ENCODE measurements at regions not wholly inside any gene's neighbourhood (a gene's known extent, or its start where the extent isn't known, plus 50 kb on each side); places are given as distances from the start of the nearest gene placed in this dataset.

DNA sequence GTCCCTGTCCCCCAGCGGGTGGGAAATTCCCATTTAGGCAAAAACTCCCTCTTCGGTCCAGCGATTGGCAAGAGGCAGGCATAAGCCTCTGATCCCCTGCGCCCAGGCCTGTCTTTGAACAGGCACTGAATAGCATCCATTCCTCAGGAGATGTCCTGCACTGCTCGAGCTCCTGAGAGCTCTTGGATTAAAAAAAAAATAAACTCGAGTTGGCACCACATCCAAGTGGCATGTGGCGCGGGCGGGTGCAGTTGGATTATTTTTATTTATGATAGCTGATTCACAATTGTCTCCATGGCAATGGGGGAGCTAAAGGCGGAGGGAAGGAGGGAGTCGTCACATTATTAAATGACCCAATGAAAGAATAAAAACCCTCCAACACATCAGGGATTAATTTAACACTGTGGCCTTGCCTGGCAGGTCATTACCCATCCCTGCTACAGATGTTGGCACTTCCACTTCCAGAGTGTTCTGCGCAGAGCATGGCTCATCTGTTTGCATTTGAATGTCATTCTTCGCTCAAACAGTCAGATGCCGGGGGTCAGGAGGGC lies 207.2 kb downstream of the AACS start:
- no peaks in the 10 kb centered on the region for H3K27me3 ChIP-seq (ENCODE audit: control insufficient read depth, insufficient read depth, low read length)
- DNase-seq (no peak), ATAC-seq (no peak)
- Mint-ChIP-seq H3K4me1 (no peaks in the 10 kb centered on the region), H3K27ac (no peak overlapping the region), H3K4me3 (no peak overlapping the region), H3K36me3 (no peaks in the 10 kb centered on the region), H3K27me3 (ENCODE audit: low read depth in 2 of 2) (peaks cover 10 to 11% of the 10 kb centered on the region in 2 donors), H3K9me3 (no peaks in the 10 kb centered on the region)
- H3K27ac ChIP-seq (ENCODE audit: low read length) = no peak overlapping the region
- 87% methylated on average over 14 of the region's 14 CpGs for WGBS (ENCODE audit: insufficient coverage)
- no peaks in the 10 kb centered on the region for H3K9me3 ChIP-seq (ENCODE audit: control insufficient read depth, insufficient read depth, low read length)
- no peak overlapping the region for H3K4me3 ChIP-seq (ENCODE audit: low read length)
- TF ChIP-seq, protein P1, sequence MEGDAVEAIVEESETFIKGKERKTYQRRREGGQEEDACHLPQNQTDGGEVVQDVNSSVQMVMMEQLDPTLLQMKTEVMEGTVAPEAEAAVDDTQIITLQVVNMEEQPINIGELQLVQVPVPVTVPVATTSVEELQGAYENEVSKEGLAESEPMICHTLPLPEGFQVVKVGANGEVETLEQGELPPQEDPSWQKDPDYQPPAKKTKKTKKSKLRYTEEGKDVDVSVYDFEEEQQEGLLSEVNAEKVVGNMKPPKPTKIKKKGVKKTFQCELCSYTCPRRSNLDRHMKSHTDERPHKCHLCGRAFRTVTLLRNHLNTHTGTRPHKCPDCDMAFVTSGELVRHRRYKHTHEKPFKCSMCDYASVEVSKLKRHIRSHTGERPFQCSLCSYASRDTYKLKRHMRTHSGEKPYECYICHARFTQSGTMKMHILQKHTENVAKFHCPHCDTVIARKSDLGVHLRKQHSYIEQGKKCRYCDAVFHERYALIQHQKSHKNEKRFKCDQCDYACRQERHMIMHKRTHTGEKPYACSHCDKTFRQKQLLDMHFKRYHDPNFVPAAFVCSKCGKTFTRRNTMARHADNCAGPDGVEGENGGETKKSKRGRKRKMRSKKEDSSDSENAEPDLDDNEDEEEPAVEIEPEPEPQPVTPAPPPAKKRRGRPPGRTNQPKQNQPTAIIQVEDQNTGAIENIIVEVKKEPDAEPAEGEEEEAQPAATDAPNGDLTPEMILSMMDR (IDR thresholded peaks at IDR 0.05) = no peak
- H3K4me1 ChIP-seq (ENCODE audit: control insufficient read depth, insufficient read depth, low read length) = no peaks in the 10 kb centered on the region
- no peaks in the 10 kb centered on the region for H3K36me3 ChIP-seq (ENCODE audit: control insufficient read depth, insufficient read depth, low read length)
- intact Hi-C loops (cut with micrococcal nuclease) = no loop called here

DNA sequence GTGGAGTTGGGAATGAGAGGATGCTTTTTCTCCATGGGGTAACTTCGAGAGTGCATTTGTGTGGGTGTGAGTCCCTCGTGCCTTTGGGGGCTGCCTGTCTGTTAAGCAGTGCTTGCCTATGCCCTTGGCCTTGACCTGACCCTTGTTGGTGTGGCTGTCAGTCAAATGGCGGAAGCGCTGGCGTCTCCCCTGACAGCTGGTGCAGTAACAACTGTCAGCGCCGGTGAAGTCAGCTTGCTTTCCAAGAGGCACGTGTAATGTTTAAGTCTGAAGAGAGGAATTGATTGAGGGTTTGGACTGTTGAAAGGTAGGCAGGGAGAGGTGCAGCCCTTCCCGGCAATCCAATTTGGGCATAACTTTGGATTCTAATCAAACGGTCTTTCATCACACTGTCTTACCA lies 211.3 kb downstream of the AACS start:
- no peaks in the 10 kb centered on the region for H3K36me3 Mint-ChIP-seq
- Histone ChIP-seq H3K36me3 (ENCODE audit: control insufficient read depth, insufficient read depth, low read length) (no peaks in the 10 kb centered on the region), H3K4me1 (ENCODE audit: control insufficient read depth, insufficient read depth, low read length) (no peaks in the 10 kb centered on the region), H3K27me3 (ENCODE audit: control insufficient read depth, insufficient read depth, low read length) (no peaks in the 10 kb centered on the region), H3K4me3 (ENCODE audit: low read length) (no peak overlapping the region), H3K9me3 (ENCODE audit: control insufficient read depth, insufficient read depth, low read length) (no peaks in the 10 kb centered on the region), H3K27ac (ENCODE audit: low read length) (no peak overlapping the region)
- no peak for DNase-seq
- no peak overlapping the region for H3K4me3 Mint-ChIP-seq
- intact Hi-C loops (cut with micrococcal nuclease) = no loop called here
- H3K27ac Mint-ChIP-seq = no peak overlapping the region
- peaks cover 21 to 33% of the 10 kb centered on the region in 2 donors for H3K27me3 Mint-ChIP-seq (ENCODE audit: low read depth in 2 of 2)
- whole genome bisulfite sequencing (ENCODE audit: insufficient coverage) = 84% methylated on average over 10 of the region's 10 CpGs
- H3K4me1 Mint-ChIP-seq = peaks cover 0 to 10% of the 10 kb centered on the region in 2 donors
- no peaks in the 10 kb centered on the region for H3K9me3 Mint-ChIP-seq
- ATAC-seq = no peak
- TF ChIP-seq, protein P1 (IDR thresholded peaks at IDR 0.05) = no peak

DNA sequence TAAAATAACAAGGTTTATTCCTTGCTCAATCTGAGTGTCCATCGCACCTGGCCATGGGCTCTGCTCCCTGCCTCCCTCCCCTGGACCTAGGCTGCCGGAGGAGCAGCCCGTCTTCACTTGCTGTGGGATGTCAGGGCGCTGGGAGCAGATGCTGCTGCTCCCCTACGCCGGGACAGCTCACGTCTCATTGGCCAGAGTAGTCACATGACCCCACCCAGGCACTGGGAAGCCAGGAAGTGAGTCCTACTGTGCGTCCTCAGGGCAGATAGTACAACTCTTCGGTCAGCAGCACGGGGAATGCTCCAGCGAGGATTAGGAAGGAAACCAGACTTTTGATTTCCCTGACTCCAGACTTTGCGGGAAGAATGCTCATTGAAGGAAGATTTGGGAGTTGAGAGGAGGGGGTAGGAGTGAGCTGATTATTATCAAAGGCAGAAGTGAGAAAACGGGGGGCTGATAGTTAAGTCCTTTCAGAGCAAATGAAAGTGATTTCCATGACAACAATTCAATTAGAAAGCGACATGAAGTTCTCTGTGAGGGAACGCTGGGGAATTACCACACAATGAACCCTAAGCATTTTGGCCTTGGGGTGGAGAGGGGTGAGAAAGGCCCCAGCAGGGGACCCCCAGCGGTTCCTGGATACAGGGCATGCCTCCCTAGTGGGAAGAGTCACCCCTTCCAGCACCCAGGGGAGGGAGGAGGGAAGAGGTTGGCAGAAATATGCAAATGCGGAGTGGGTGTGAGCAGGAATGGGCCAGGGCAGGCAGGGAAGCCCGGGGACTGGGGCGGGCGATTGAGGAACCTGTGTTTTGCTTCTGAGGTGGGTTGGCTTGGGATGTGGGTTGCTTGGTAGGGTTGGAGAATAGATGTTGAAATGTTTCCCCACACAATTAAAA lies 215.5 kb downstream of the AACS start:
- H3K9me3 ChIP-seq (ENCODE audit: control insufficient read depth, insufficient read depth, low read length) = no peaks in the 10 kb centered on the region
- H3K9me3 Mint-ChIP-seq = no peaks in the 10 kb centered on the region
- peaks cover 20 to 21% of the 10 kb centered on the region in 2 donors for H3K27me3 Mint-ChIP-seq (ENCODE audit: low read depth in 2 of 2)
- no peak overlapping the region for H3K27ac Mint-ChIP-seq
- H3K36me3 ChIP-seq (ENCODE audit: control insufficient read depth, insufficient read depth, low read length) = no peaks in the 10 kb centered on the region
- TF ChIP-seq, protein P1 (IDR thresholded peaks at IDR 0.05) = no peak
- no peak overlapping the region for H3K4me3 ChIP-seq (ENCODE audit: low read length)
- no peaks in the 10 kb centered on the region for H3K27me3 ChIP-seq (ENCODE audit: control insufficient read depth, insufficient read depth, low read length)
- H3K27ac ChIP-seq (ENCODE audit: low read length) = no peak overlapping the region
- no peaks in the 10 kb centered on the region for H3K36me3 Mint-ChIP-seq
- DNase-seq (no peak), ATAC-seq (no peak)
- no peaks in the 10 kb centered on the region for H3K4me1 ChIP-seq (ENCODE audit: control insufficient read depth, insufficient read depth, low read length)
- intact Hi-C loops (cut with micrococcal nuclease) = no loop called here
- H3K4me1 Mint-ChIP-seq = peaks cover 0 to 10% of the 10 kb centered on the region in 2 donors
- no peak overlapping the region for H3K4me3 Mint-ChIP-seq
- 20% methylated on average over 20 of the region's 20 CpGs for WGBS (ENCODE audit: insufficient coverage)

Measured in natural killer cell (primary cell).